H9 (cell line): ENCODE measurements at regions not wholly inside any gene's neighbourhood (a gene's known extent, or its start where the extent isn't known, plus 50 kb on each side); places are given as distances from the start of the nearest gene placed in this dataset.

Experiments
- DNase-seq: peaks from one replicate; pipeline ENCODE4 v3.0.0-alpha.2; 2017
- H2AFZ ChIP-seq: one replicate; pipeline ENCODE4 v1.6.1; 2013; ENCODE audit warnings: mild to moderate bottlenecking, low read length, control low read depth, moderate library complexity
- H2AK5ac ChIP-seq: 2 replicates; pipeline ENCODE4 v1.6.1; 2013; ENCODE audit warnings: low read length, control low read depth, mixed read lengths; ENCODE audit not compliant: insufficient read length
- H2BK120ac ChIP-seq: one replicate; pipeline ENCODE4 v1.6.1; 2013; ENCODE audit warnings: low read depth, mild to moderate bottlenecking, low read length, control low read depth, inconsistent platforms; ENCODE audit not compliant: poor library complexity, severe bottlenecking
- H2BK12ac ChIP-seq: 2 replicates; pipeline ENCODE4 v1.6.1; 2013; ENCODE audit warnings: low read length, control low read depth, mixed read lengths, low read depth; ENCODE audit not compliant: insufficient read length
- H2BK15ac ChIP-seq: 2 replicates; pipeline ENCODE4 v1.6.1; 2013; ENCODE audit warnings: low read depth, low read length, control low read depth
- H2BK20ac ChIP-seq: one replicate; pipeline ENCODE4 v1.6.1; 2013; ENCODE audit warnings: low read depth, mild to moderate bottlenecking, low read length, control low read depth, inconsistent platforms; ENCODE audit not compliant: poor library complexity, severe bottlenecking
- H2BK5ac ChIP-seq: 2 replicates; pipeline ENCODE4 v1.6.1; 2013; ENCODE audit warnings: low read length, control low read depth, mixed read lengths; ENCODE audit not compliant: insufficient read length
- H3K14ac ChIP-seq: 2 replicates; pipeline ENCODE4 v1.6.1; 2013; ENCODE audit warnings: low read length, control low read depth; ENCODE audit not compliant: insufficient read depth
- H3K18ac ChIP-seq: 2 replicates; pipeline ENCODE4 v1.6.1; 2013; ENCODE audit warnings: low read depth, mild to moderate bottlenecking, mixed read lengths, low read length, control low read depth; ENCODE audit not compliant: insufficient read length
- H3K23ac ChIP-seq: 2 replicates; pipeline ENCODE4 v1.6.1; 2013; ENCODE audit warnings: low read length, control low read depth, mixed read lengths, low read depth; ENCODE audit not compliant: insufficient read length
- H3K23me2 ChIP-seq: 2 replicates; pipeline ENCODE4 v1.6.1; 2013; ENCODE audit warnings: low read depth, mild to moderate bottlenecking, mixed read lengths, low read length, control low read depth; ENCODE audit not compliant: insufficient read length, poor library complexity, severe bottlenecking
- H3K27ac ChIP-seq: 2 replicates; pipeline ENCODE4 v1.5.1; 2013; ENCODE audit warnings: low read length, control low read depth, mixed read lengths, low read depth; ENCODE audit not compliant: insufficient read length
- H3K27me3 ChIP-seq: 2 replicates; pipeline ENCODE4 v1.6.1; 2013; ENCODE audit warnings: low read length, control low read depth, inconsistent platforms; ENCODE audit not compliant: insufficient read depth
- H3K4ac ChIP-seq: 2 replicates; pipeline ENCODE4 v1.6.1; 2013; ENCODE audit warnings: low read depth, mild to moderate bottlenecking, control low read depth, inconsistent platforms, low read length, moderate library complexity
- H3K4me1 ChIP-seq: 2 replicates; pipeline ENCODE4 v1.6.1; 2013; ENCODE audit warnings: low read length, control low read depth, inconsistent platforms; ENCODE audit not compliant: insufficient read depth
- H3K4me2 ChIP-seq: 2 replicates; pipeline ENCODE4 v1.6.1; 2013; ENCODE audit warnings: low read length, control low read depth, mixed read lengths; ENCODE audit not compliant: insufficient read length, insufficient read depth
- H3K56ac ChIP-seq: 2 replicates; pipeline ENCODE4 v1.6.1; 2013; ENCODE audit warnings: low read depth, mild to moderate bottlenecking, mixed read lengths, low read length, control low read depth; ENCODE audit not compliant: insufficient read length
- H3K79me1 ChIP-seq: 2 replicates; pipeline ENCODE4 v1.6.1; 2013; ENCODE audit warnings: low read depth, mild to moderate bottlenecking, moderate library complexity, low read length, control low read depth, inconsistent platforms; ENCODE audit not compliant: insufficient read depth, poor library complexity, severe bottlenecking
- H3K79me2 ChIP-seq: 2 replicates; pipeline ENCODE4 v1.6.1; 2013; ENCODE audit warnings: low read length, control low read depth, inconsistent platforms; ENCODE audit not compliant: insufficient read depth
- H3K9ac ChIP-seq: 2 replicates; pipeline ENCODE4 v1.6.1; 2013; ENCODE audit warnings: low read length, control low read depth, mixed read lengths; ENCODE audit not compliant: insufficient read length; ENCODE audit errors: extremely low read depth
- H3K9me3 ChIP-seq: one replicate; pipeline ENCODE4 v1.6.1; 2013; ENCODE audit warnings: low read depth, low read length, inconsistent platforms; ENCODE audit not compliant: control insufficient read depth
- H3T11ph ChIP-seq: one replicate; pipeline ENCODE4 v1.6.1; 2013; ENCODE audit warnings: mild to moderate bottlenecking, low read length, control low read depth, inconsistent platforms
- H4K20me1 ChIP-seq: one replicate; pipeline ENCODE4 v1.6.1; 2013; ENCODE audit not compliant: control insufficient read depth, insufficient read length, insufficient read depth
- H4K5ac ChIP-seq: 2 replicates; pipeline ENCODE4 v1.6.1; 2013; ENCODE audit warnings: low read depth, mild to moderate bottlenecking, mixed read lengths, low read length, control low read depth; ENCODE audit not compliant: insufficient read length
- H4K8ac ChIP-seq: replicated peaks from 2 replicates; pipeline ENCODE4 v1.6.1; 2013; ENCODE audit warnings: low read length, control low read depth, mixed read lengths, low read depth; ENCODE audit not compliant: insufficient read length
- H4K91ac ChIP-seq: 2 replicates; pipeline ENCODE4 v1.6.1; 2013; ENCODE audit warnings: low read depth, mild to moderate bottlenecking, moderate library complexity, mixed read lengths, low read length, control low read depth; ENCODE audit not compliant: insufficient read length
- H3K27ac Mint-ChIP-seq, 3 experiments: 2 replicates in 2 of 3; 3 replicates in 1 of 3; pipeline ENCODE4 v1.8.0; 2020 to 2021; ENCODE audit warnings: mixed read lengths in 3 of 3, mild to moderate bottlenecking in 1 of 3, moderate library complexity in 1 of 3
- H3K27me3 Mint-ChIP-seq: 2 replicates; pipeline ENCODE4 v1.8.0; 2021; ENCODE audit warnings: low read depth, mild to moderate bottlenecking, moderate library complexity, mixed read lengths
- H3K36me3 Mint-ChIP-seq, 3 experiments: 2 replicates in 2 of 3; 3 replicates in 1 of 3; pipeline ENCODE4 v1.8.0; 2020 to 2021; ENCODE audit warnings: low read depth in 3 of 3, mixed read lengths in 3 of 3; ENCODE audit not compliant: insufficient read depth in 1 of 3
- H3K4me1 Mint-ChIP-seq, 2 experiments: 2 replicates each; pipeline ENCODE4 v1.8.0; 2020; ENCODE audit warnings: mixed read lengths in 2 of 2
- H3K4me3 Mint-ChIP-seq, 2 experiments: 2 replicates in 1 of 2; 3 replicates in 1 of 2; pipeline ENCODE4 v1.8.0; 2020 to 2021; ENCODE audit warnings: mild to moderate bottlenecking in 2 of 2, mixed read lengths in 2 of 2, moderate library complexity in 1 of 2
- H3K9me3 Mint-ChIP-seq, 2 experiments: 2 replicates in 1 of 2; 3 replicates in 1 of 2; pipeline ENCODE4 v1.8.0; 2020; ENCODE audit warnings: mild to moderate bottlenecking in 2 of 2, mixed read lengths in 2 of 2, moderate library complexity in 1 of 2
- WGBS: extraction: QIAGEN DNeasy Blood & Tissue Kit; methylation state at CpG from one replicate; pipeline ENCODE4 v1.1.7; 2013; ENCODE audit warnings: missing lambda C conversion rate, low lambda C conversion rate, mixed read lengths; ENCODE audit not compliant: insufficient read length; ENCODE audit errors: extremely low coverage; 5-methylcytosine and 5-hydroxymethylcytosine counted together
- TF ChIP-seq, protein P1 (sequence below): fragments of 200-600 bp; sonication (generic); conservative IDR thresholded peaks from 3 replicates; pipeline ENCODE4 v1.8.0; 2021; ENCODE audit warnings: antibody characterized with exemption, mild to moderate bottlenecking

DNA sequence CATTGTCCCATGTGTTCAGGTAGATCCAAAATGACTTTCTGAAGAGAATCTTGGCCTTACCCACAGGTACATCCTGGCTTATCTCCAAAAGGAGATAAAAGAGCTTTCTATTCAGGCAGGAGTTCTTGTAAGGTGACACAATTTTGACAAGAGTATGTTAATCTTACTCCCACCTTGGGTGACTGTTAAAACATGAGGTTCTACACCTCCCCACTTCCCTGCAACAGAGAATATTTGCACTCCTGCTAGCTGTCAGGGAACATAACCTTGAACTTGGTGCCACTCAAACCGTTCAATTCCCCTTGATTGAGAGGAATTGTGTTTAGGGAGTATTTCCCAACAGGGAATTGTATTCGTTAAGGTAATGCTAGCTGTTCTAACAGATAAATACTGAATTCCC is 372.5 kb upstream of the KLHL29 start:
- no peaks in the 10 kb centered on the region for H3K9me3 ChIP-seq
- H2BK120ac ChIP-seq, result no peak overlapping the region
- no peak overlapping the region for H3K27ac ChIP-seq
- H3T11ph ChIP-seq, result no peak overlapping the region
- TF ChIP-seq, protein P1, sequence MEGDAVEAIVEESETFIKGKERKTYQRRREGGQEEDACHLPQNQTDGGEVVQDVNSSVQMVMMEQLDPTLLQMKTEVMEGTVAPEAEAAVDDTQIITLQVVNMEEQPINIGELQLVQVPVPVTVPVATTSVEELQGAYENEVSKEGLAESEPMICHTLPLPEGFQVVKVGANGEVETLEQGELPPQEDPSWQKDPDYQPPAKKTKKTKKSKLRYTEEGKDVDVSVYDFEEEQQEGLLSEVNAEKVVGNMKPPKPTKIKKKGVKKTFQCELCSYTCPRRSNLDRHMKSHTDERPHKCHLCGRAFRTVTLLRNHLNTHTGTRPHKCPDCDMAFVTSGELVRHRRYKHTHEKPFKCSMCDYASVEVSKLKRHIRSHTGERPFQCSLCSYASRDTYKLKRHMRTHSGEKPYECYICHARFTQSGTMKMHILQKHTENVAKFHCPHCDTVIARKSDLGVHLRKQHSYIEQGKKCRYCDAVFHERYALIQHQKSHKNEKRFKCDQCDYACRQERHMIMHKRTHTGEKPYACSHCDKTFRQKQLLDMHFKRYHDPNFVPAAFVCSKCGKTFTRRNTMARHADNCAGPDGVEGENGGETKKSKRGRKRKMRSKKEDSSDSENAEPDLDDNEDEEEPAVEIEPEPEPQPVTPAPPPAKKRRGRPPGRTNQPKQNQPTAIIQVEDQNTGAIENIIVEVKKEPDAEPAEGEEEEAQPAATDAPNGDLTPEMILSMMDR, result no peak
- no peak for DNase-seq
- no peak overlapping the region for H3K18ac ChIP-seq
- no peak overlapping the region for H2BK20ac ChIP-seq
- WGBS, result no CpG with 5 or more reads among the region's 2 CpGs
- H3K14ac ChIP-seq, result no peak overlapping the region
- H4K5ac ChIP-seq, result no peak overlapping the region
- H2AK5ac ChIP-seq, result no peak overlapping the region
- no peak overlapping the region for H3K9ac ChIP-seq
- no peak overlapping the region for H2BK15ac ChIP-seq
- H3K56ac ChIP-seq, result no peak overlapping the region
- no peaks in the 10 kb centered on the region for H4K20me1 ChIP-seq
- H3K4me2 ChIP-seq, result no peak overlapping the region
- Mint-ChIP-seq H3K27ac (no peak overlapping the region), H3K36me3 (no peaks in the 10 kb centered on the region), H3K9me3 (no peaks in the 10 kb centered on the region), H3K27me3 (no peaks in the 10 kb centered on the region), H3K4me1 (peaks cover 7% of the 10 kb centered on the region in 2 experiments; a peak in 1 of 4 replicates), H3K4me3 (no peak overlapping the region)
- no peaks in the 10 kb centered on the region for H3K27me3 ChIP-seq
- no peaks in the 10 kb centered on the region for H3K23me2 ChIP-seq
- no peak overlapping the region for H3K23ac ChIP-seq
- H2AFZ ChIP-seq, result no peak overlapping the region
- no peaks in the 10 kb centered on the region for H3K4me1 ChIP-seq
- H3K79me1 ChIP-seq, result no peaks in the 10 kb centered on the region
- H4K91ac ChIP-seq, result no peak overlapping the region
- no peak overlapping the region for H2BK12ac ChIP-seq
- no peak overlapping the region for H2BK5ac ChIP-seq
- no peak overlapping the region for H3K4ac ChIP-seq
- H3K79me2 ChIP-seq, result no peaks in the 10 kb centered on the region
- H4K8ac ChIP-seq, result no peak overlapping the region
